GM12801 (cell line): ENCODE measurements at regions not wholly inside any gene's neighbourhood (a gene's known extent, or its start where the extent isn't known, plus 50 kb on each side); places are given as distances from the start of the nearest gene placed in this dataset.

Source experiments
- TF ChIP-seq, protein P1 (sequence below): IDR thresholded peaks from one replicate; pipeline ENCODE4 v1.5.1; 2011; ENCODE audit warnings: control low read depth; ENCODE audit not compliant: insufficient read length; ENCODE audit errors: extremely low read depth

DNA sequence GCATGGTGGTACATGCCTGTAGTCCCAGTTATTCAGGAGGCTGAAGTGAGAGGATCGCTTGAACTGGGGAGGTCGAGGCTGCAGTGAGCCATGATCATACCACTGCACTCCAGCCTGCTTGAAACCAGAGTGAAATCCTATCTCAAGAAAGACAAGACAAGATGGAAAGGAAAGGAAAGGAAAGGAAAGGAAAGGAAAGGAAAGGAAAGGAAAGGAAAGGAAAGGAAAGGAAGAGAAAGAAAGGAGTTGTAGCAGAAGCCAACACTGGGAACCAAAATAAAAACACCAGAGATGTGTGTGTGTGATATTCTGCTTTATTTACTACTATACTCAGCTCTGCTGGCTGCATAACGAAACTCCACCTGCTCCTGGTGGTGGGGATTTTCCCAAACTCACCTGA, 115.3 kb downstream of the DRD1 start:
- TF ChIP-seq, protein P1, sequence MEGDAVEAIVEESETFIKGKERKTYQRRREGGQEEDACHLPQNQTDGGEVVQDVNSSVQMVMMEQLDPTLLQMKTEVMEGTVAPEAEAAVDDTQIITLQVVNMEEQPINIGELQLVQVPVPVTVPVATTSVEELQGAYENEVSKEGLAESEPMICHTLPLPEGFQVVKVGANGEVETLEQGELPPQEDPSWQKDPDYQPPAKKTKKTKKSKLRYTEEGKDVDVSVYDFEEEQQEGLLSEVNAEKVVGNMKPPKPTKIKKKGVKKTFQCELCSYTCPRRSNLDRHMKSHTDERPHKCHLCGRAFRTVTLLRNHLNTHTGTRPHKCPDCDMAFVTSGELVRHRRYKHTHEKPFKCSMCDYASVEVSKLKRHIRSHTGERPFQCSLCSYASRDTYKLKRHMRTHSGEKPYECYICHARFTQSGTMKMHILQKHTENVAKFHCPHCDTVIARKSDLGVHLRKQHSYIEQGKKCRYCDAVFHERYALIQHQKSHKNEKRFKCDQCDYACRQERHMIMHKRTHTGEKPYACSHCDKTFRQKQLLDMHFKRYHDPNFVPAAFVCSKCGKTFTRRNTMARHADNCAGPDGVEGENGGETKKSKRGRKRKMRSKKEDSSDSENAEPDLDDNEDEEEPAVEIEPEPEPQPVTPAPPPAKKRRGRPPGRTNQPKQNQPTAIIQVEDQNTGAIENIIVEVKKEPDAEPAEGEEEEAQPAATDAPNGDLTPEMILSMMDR: no peak

DNA sequence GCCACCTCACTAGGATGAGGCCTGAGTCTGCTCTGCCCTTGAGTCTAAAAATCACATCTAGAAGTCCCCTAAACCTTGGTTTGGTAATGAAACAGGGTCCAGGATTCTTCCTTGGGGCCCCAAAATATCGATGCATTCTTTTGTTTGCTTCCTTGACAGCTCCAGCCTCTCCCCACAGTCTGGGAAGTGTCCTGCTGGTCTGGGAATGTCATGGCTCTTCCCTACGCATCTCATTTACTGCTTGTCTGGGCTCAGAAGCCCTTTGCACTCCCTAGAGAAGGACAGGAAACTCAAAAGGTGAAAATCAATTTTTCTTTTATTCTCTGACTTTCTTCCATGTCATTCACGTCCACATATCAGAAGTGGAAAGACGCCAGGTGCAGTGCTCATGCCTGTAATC, 115.8 kb downstream of the DRD1 start:
- TF ChIP-seq, protein P1: no peak

DNA sequence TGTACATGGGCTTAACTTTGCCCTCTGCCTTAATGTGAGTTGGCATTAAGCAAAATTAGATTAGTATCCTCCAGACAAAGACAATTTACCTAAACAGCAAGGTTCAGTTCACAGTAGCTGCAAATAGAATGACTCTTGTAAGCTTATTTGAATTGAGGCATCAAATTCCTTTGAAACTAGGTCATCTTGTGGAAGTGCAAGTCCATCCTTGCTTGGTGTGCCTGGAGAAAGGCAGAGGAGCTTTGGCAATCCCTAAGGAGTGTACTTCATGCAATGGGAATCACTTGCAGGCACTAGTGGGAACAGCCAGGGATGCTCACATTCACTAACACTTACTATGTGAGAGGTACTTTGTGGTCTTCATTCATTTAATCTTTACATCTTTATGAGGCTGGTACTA, 118.3 kb downstream of the DRD1 start:
- TF ChIP-seq, protein P1: no peak

DNA sequence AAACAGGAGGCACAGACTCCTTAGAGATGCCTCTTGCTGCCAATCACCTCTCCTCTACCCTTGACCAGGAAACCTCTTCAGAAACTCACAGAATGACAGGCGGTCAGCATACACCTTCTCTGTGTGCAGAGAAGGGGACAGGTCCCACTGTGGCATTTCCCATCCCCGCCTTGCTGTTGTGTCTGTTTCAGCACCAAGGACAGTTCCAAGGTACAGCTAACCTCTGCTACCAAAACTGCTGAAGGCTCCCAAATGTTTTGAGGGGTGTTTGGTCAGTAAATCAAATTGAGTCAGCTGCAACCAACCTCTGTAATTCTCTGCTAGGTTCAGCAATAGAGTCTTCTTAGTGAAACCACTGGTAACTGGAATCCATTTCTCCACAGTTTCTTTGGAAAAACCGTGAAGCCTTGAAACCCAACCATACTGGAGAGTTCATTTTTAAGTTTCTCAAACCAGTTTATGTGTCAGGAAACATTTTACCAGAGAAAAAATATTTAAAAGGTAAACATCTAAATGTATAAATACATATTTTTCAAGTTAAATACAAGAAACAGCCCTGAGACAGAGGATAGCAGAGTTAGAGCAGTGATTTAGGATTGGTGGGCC, 122.0 kb downstream of the DRD1 start:
- TF ChIP-seq, protein P1: no peak

DNA sequence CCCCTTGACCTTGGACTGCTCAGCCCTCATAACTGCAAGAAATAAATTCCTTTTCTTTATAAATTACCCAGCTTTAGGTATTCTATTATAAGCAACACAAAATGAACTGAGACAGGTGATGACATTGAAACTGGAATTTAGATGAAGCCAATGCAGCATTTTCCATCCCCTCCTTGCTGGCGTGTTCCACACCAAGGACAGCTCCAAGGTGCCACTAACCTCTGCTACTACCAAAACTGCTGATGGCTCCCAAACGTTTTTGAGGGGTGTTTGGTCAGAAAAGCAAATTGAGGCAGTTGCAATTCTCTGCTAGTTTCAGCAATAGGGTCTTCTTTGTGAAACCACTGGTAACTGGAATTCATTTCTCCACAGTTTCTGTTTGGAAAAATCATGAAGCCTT, 124.8 kb downstream of the DRD1 start:
- TF ChIP-seq, protein P1: no peak

DNA sequence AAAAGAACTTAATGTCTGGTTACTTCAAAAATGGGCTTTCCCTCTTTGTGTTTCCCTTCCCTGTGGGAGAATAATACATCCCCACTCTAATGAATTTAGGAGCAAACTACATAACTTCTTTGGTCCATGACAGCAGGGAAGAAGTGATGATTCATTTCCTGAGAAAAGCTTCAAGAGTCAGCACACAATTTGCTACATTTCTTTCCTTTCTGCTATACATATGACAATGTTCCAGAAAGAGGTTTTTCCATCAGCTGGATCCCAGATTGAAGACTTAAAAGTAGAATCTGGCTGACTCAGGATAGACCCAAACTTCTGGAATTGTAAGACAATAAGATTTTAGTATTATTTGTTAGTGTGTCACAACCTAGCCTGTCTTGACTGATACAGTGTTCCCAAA, 126.1 kb downstream of the DRD1 start:
- TF ChIP-seq, protein P1: no peak

DNA sequence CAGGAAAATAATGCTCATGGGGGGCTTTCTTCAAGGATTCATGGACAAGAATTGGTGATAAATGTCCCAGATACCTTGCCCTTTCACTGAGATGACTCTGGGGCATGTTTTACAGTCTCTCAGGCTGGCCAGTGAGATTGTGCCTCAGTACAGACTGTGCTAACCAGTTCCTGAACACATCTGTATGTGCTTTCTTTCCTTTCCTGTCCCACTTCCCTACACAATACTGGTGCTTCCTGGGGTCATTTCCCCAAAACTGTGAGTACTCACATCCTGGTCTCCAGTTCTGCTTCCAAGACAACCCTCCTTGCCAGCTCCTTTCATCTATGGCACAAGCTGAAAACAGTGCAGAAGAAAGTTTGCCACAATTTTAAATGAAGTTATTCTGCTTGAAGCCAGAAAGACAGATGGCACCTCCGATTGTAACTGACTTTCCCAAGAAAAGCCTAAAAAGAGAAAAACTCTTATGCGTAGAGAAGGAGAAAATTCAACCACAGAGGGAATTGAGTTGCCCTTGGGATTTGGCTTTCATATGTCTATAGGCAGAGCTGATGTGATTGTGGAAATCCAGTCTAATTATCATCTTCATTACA, 134.7 kb downstream of the DRD1 start:
- TF ChIP-seq, protein P1: no peak
